ENCODE measurements at regions not wholly inside any gene's neighbourhood (a gene's known extent, or its start where the extent isn't known, plus 50 kb on each side); places are given as distances from the start of the nearest gene placed in this dataset.

- POLR2A ChIA-PET, result no interaction called here
- peaks cover 7% of the 10 kb centered on the region for H3K9me3 Mint-ChIP-seq
- TF ChIP-seq, protein P1, sequence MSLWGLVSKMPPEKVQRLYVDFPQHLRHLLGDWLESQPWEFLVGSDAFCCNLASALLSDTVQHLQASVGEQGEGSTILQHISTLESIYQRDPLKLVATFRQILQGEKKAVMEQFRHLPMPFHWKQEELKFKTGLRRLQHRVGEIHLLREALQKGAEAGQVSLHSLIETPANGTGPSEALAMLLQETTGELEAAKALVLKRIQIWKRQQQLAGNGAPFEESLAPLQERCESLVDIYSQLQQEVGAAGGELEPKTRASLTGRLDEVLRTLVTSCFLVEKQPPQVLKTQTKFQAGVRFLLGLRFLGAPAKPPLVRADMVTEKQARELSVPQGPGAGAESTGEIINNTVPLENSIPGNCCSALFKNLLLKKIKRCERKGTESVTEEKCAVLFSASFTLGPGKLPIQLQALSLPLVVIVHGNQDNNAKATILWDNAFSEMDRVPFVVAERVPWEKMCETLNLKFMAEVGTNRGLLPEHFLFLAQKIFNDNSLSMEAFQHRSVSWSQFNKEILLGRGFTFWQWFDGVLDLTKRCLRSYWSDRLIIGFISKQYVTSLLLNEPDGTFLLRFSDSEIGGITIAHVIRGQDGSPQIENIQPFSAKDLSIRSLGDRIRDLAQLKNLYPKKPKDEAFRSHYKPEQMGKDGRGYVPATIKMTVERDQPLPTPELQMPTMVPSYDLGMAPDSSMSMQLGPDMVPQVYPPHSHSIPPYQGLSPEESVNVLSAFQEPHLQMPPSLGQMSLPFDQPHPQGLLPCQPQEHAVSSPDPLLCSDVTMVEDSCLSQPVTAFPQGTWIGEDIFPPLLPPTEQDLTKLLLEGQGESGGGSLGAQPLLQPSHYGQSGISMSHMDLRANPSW (CRISPR knock-in tag; conservative IDR thresholded peaks at IDR 0.05; ENCODE audit: low read depth), result no peak
- TF ChIP-seq NFYB (CRISPR knock-in tag; conservative IDR thresholded peaks at IDR 0.05; ENCODE audit: low read depth) (no peak), EMX1 (CRISPR knock-in tag; IDR thresholded peaks at IDR 0.05) (no peak), ETV6 (CRISPR knock-in tag; IDR thresholded peaks at IDR 0.05) (no peak), ZNF532 (CRISPR knock-in tag; IDR thresholded peaks at IDR 0.05; ENCODE audit: borderline replicate concordance) (no peak), ATF6 (CRISPR knock-in tag; IDR thresholded peaks at IDR 0.05) (no peak), NFATC4 (CRISPR knock-in tag; IDR thresholded peaks at IDR 0.05) (no peak), MXD4 (CRISPR knock-in tag; IDR thresholded peaks at IDR 0.05; ENCODE audit: borderline replicate concordance) (no peak), ZNF396 (CRISPR knock-in tag; IDR thresholded peaks at IDR 0.05; ENCODE audit: borderline replicate concordance) (no peak), PRRX2 (CRISPR knock-in tag; IDR thresholded peaks at IDR 0.05) (no peak), SMAD3 (CRISPR knock-in tag; IDR thresholded peaks at IDR 0.05; ENCODE audit: borderline replicate concordance) (no peak), CREM (CRISPR knock-in tag; IDR thresholded peaks at IDR 0.05) (no peak), PRDM15 (CRISPR knock-in tag; IDR thresholded peaks at IDR 0.05) (no peak), E2F1 (CRISPR knock-in tag; IDR thresholded peaks at IDR 0.05) (no peak), ZNF263 (CRISPR knock-in tag; IDR thresholded peaks at IDR 0.05; ENCODE audit: low read depth) (no peak)
- TF ChIP-seq, protein P2, sequence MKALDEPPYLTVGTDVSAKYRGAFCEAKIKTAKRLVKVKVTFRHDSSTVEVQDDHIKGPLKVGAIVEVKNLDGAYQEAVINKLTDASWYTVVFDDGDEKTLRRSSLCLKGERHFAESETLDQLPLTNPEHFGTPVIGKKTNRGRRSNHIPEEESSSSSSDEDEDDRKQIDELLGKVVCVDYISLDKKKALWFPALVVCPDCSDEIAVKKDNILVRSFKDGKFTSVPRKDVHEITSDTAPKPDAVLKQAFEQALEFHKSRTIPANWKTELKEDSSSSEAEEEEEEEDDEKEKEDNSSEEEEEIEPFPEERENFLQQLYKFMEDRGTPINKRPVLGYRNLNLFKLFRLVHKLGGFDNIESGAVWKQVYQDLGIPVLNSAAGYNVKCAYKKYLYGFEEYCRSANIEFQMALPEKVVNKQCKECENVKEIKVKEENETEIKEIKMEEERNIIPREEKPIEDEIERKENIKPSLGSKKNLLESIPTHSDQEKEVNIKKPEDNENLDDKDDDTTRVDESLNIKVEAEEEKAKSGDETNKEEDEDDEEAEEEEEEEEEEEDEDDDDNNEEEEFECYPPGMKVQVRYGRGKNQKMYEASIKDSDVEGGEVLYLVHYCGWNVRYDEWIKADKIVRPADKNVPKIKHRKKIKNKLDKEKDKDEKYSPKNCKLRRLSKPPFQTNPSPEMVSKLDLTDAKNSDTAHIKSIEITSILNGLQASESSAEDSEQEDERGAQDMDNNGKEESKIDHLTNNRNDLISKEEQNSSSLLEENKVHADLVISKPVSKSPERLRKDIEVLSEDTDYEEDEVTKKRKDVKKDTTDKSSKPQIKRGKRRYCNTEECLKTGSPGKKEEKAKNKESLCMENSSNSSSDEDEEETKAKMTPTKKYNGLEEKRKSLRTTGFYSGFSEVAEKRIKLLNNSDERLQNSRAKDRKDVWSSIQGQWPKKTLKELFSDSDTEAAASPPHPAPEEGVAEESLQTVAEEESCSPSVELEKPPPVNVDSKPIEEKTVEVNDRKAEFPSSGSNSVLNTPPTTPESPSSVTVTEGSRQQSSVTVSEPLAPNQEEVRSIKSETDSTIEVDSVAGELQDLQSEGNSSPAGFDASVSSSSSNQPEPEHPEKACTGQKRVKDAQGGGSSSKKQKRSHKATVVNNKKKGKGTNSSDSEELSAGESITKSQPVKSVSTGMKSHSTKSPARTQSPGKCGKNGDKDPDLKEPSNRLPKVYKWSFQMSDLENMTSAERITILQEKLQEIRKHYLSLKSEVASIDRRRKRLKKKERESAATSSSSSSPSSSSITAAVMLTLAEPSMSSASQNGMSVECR (CRISPR knock-in tag; IDR thresholded peaks at IDR 0.05; ENCODE audit: borderline replicate concordance), result no peak
- TF ChIP-seq, protein P3, sequence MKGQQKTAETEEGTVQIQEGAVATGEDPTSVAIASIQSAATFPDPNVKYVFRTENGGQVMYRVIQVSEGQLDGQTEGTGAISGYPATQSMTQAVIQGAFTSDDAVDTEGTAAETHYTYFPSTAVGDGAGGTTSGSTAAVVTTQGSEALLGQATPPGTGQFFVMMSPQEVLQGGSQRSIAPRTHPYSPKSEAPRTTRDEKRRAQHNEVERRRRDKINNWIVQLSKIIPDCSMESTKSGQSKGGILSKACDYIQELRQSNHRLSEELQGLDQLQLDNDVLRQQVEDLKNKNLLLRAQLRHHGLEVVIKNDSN (CRISPR knock-in tag; IDR thresholded peaks at IDR 0.05), result no peak
- TF ChIP-seq, protein P4, sequence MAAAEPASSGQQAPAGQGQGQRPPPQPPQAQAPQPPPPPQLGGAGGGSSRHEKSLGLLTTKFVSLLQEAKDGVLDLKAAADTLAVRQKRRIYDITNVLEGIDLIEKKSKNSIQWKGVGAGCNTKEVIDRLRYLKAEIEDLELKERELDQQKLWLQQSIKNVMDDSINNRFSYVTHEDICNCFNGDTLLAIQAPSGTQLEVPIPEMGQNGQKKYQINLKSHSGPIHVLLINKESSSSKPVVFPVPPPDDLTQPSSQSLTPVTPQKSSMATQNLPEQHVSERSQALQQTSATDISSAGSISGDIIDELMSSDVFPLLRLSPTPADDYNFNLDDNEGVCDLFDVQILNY (CRISPR knock-in tag; IDR thresholded peaks at IDR 0.05), result no peak
Measured at GRCh38 chr5:5644249-5644648, 221.8 kb downstream of the ICE1 start.

More at GRCh38 chr5:5644249-5644648, 221.8 kb downstream of the ICE1 start:
- H3K4me1 Mint-ChIP-seq, result peaks cover 6% of the 10 kb centered on the region
- CTCF ChIA-PET, result no interaction called here
- no peaks in the 10 kb centered on the region for H3K36me3 Mint-ChIP-seq
- no peak for DNase-seq (ENCODE audit: low spot score)
- H3K27ac Mint-ChIP-seq, result no peak overlapping the region
- H3K4me3 Mint-ChIP-seq, result no peak overlapping the region
- ATAC-seq, result no peak
- no peaks in the 10 kb centered on the region; the same call in 1 of the 2 replicates for H3K27me3 Mint-ChIP-seq (ENCODE audit: low read depth)
